Left lung (tissue), 4 donors: ENCODE measurements at regions not wholly inside any gene's neighbourhood (a gene's known extent, or its start where the extent isn't known, plus 50 kb on each side); places are given as distances from the start of the nearest gene placed in this dataset.
A peak's percentile ranks its signal among the peaks of the same experiment; 100 is the strongest.
"Not testable (repeated sequence)": the region's sequence is repeated elsewhere in the genome, so short reads cannot be mapped to it uniquely, and the experiment has no call there.

ENCODE experiments used
- ATAC-seq: fragments of 200-7000 bp; cut with Tn5 transposase; one replicate; pipeline ENCODE4 v1.9.1; 2020; ENCODE audit warnings: moderate library complexity
- DNase-seq, 4 donors: peaks; one replicate each; pipeline ENCODE4 v3.0.0-alpha.2; 2013 to 2020
- H3K27ac ChIP-seq, 2 donors: fragments of 200-600 bp; sonication (generic) in 1 of 2; one replicate each; pipeline versions ENCODE4 v1.5.0 to v1.8.0; 2020 to 2021
- H3K27me3 ChIP-seq, 2 donors: fragments of 200-600 bp; sonication (generic) in 1 of 2; one replicate each; pipeline versions ENCODE4 v1.5.0 to v1.8.0; 2020 to 2021
- H3K36me3 ChIP-seq, 2 donors: fragments of 200-600 bp; sonication (generic) in 1 of 2; one replicate each; pipeline versions ENCODE4 v1.5.0 to v1.8.0; 2020 to 2021
- H3K4me1 ChIP-seq, 2 donors: fragments of 200-600 bp; one replicate each; pipeline ENCODE4 v1.8.0; 2021
- H3K4me3 ChIP-seq, 2 donors: fragments of 200-600 bp; sonication (generic) in 1 of 2; one replicate each; pipeline versions ENCODE4 v1.5.0 to v1.8.0; 2020 to 2021; ENCODE audit warnings: mild to moderate bottlenecking in 1 of 2
- H3K9me3 ChIP-seq, 2 donors: fragments of 200-600 bp; sonication (generic) in 1 of 2; one replicate each; pipeline versions ENCODE4 v1.5.0 to v1.8.0; 2020 to 2021
- CTCF ChIP-seq, 2 donors: fragments of 200-600 bp; sonication (generic) in 1 of 2; IDR thresholded peaks; one replicate each; pipeline versions ENCODE4 v1.5.0 to v1.8.0; 2021; ENCODE audit warnings: antibody characterized with exemption in 2 of 2
- intact Hi-C, 2 donors: fragments of 100-400 bp; cut with DNase I; formaldehyde crosslinking; loops; one replicate each; pipeline versions ENCODE4 v1.11.2 to v1.14.2; 2022
- donor health status: DM: no; HTN: yes; CAD: no.
- donor health status: DM: no; HTN: no; CAD: no.

- no peaks in the 10 kb centered on the region for H3K36me3 ChIP-seq
- TF ChIP-seq CTCF (IDR thresholded peaks at IDR 0.05), result no peak
- no peaks in the 10 kb centered on the region for H3K4me1 ChIP-seq
- intact Hi-C loops, result no loop called here
- H3K4me3 ChIP-seq, result no peak overlapping the region
- ATAC-seq, result no peak
- no peaks in the 10 kb centered on the region for H3K9me3 ChIP-seq
- no peaks in the 10 kb centered on the region for H3K27me3 ChIP-seq
- no peak overlapping the region for H3K27ac ChIP-seq
- no peak for DNase-seq
Measured at GRCh38 chr4:22625311-22625710, 67.4 kb upstream of the GBA3 start.

GRCh38 chr4:22627851-22628250 lies 64.9 kb upstream of the GBA3 start:
- H3K4me1 ChIP-seq, H3K9me3 ChIP-seq, H3K27me3 ChIP-seq, H3K4me3 ChIP-seq, H3K27ac ChIP-seq, intact Hi-C loops, ATAC-seq, DNase-seq, H3K36me3 ChIP-seq: not testable (repeated sequence)

- intact Hi-C loops, H3K36me3 ChIP-seq, ATAC-seq, H3K27me3 ChIP-seq, H3K9me3 ChIP-seq, H3K27ac ChIP-seq, DNase-seq, H3K4me3 ChIP-seq, H3K4me1 ChIP-seq: not testable (repeated sequence)
Measured at GRCh38 chr4:22630161-22630975, 62.4 kb upstream of the GBA3 start.

- H3K36me3 ChIP-seq, H3K9me3 ChIP-seq, H3K27me3 ChIP-seq, ATAC-seq, H3K4me3 ChIP-seq, H3K27ac ChIP-seq, H3K4me1 ChIP-seq, intact Hi-C loops, DNase-seq: not testable (repeated sequence)
Measured at GRCh38 chr4:22631167-22631566, 61.6 kb upstream of the GBA3 start.

- Histone ChIP-seq H3K4me1 (no peaks in the 10 kb centered on the region), H3K9me3 (peaks cover 0 to 2% of the 10 kb centered on the region in 2 donors), H3K27ac (no peak overlapping the region), H3K4me3 (no peak overlapping the region), H3K27me3 (peaks cover 0 to 8% of the 10 kb centered on the region in 2 donors), H3K36me3 (no peaks in the 10 kb centered on the region)
- ATAC-seq (no peak), DNase-seq (peak in 1 of 4 donors; percentile 80)
- no peak for TF ChIP-seq CTCF (IDR thresholded peaks at IDR 0.05)
- intact Hi-C loops, result no loop called here
Measured at GRCh38 chr4:22634541-22635181, 58.1 kb upstream of the GBA3 start.

GRCh38 chr4:22635182-22635549 lies 57.6 kb upstream of the GBA3 start:
- ATAC-seq, H3K4me3 ChIP-seq, DNase-seq, H3K36me3 ChIP-seq, H3K4me1 ChIP-seq, H3K27me3 ChIP-seq, H3K9me3 ChIP-seq, intact Hi-C loops, H3K27ac ChIP-seq: not testable (repeated sequence)

- no peak for TF ChIP-seq CTCF (IDR thresholded peaks at IDR 0.05)
- H3K27me3 ChIP-seq, result peaks cover 0 to 8% of the 10 kb centered on the region in 2 donors
- H3K4me1 ChIP-seq, result no peaks in the 10 kb centered on the region
- no peaks in the 10 kb centered on the region for H3K36me3 ChIP-seq
- no peak overlapping the region for H3K27ac ChIP-seq
- intact Hi-C loops, result no loop called here
- ATAC-seq (no peak), DNase-seq (no peak)
- H3K4me3 ChIP-seq, result no peak overlapping the region
- H3K9me3 ChIP-seq, result peaks cover 0 to 10% of the 10 kb centered on the region in 2 donors
Measured at GRCh38 chr4:22635692-22636091, 57.0 kb upstream of the GBA3 start.
